H1 (cell line): ENCODE measurements at regions not wholly inside any gene's neighbourhood (a gene's known extent, or its start where the extent isn't known, plus 50 kb on each side); places are given as distances from the start of the nearest gene placed in this dataset.

Source experiments
- CTCF ChIA-PET: fragments of 300-600 bp; sonication (Branson Sonifier 250); formaldehyde crosslinking; loops from one replicate; lab custom pipeline; 2021; ENCODE audit not compliant: partially characterized antibody; lab: Charles Lee
- POLR2A ChIA-PET: fragments of 300-600 bp; sonication (Branson Sonifier 250); formaldehyde crosslinking; loops from one replicate; lab custom pipeline; 2021; ENCODE audit warnings: inconsistent platforms; ENCODE audit not compliant: partially characterized antibody; lab: Charles Lee
- DNase-seq, 2 experiments: peaks; one replicate each; pipeline versions ENCODE4 v3.0.0 to v3.0.0-alpha.2; 2010 to 2022; ENCODE audit warnings: low spot score in 2 of 2, low read depth in 1 of 2, mixed read lengths in 1 of 2
- FAIRE-seq: peaks from 2 replicates; lab custom pipeline; 2011; peaks lifted over from hg19 to GRCh38; lab: Jason Lieb, UNC
- H2AFZ ChIP-seq: 2 replicates; pipeline ENCODE4 v1.8.1; 2012; ENCODE audit warnings: low read length, inconsistent platforms
- H2AK5ac ChIP-seq: 2 replicates; pipeline ENCODE4 v1.6.1; 2013; ENCODE audit warnings: low read depth, low read length
- H2BK120ac ChIP-seq: replicated peaks from 2 replicates; pipeline ENCODE3; 2013; ENCODE audit warnings: low read depth, low read length, inconsistent platforms
- H2BK12ac ChIP-seq: 2 replicates; pipeline ENCODE4 v1.6.1; 2013; ENCODE audit warnings: low read depth, low read length
- H2BK15ac ChIP-seq: 2 replicates; pipeline ENCODE4 v1.6.1; 2013; ENCODE audit warnings: low read length
- H2BK20ac ChIP-seq: 2 replicates; pipeline ENCODE4 v1.6.1; 2013; ENCODE audit warnings: low read length
- H2BK5ac ChIP-seq: 2 replicates; pipeline ENCODE4 v1.6.1; 2013; ENCODE audit warnings: low read depth, low read length
- H3K14ac ChIP-seq: 2 replicates; pipeline ENCODE4 v1.6.1; 2013; ENCODE audit warnings: inconsistent platforms; ENCODE audit not compliant: insufficient read length
- H3K18ac ChIP-seq: 2 replicates; pipeline ENCODE4 v1.6.1; 2013; ENCODE audit warnings: low read length; ENCODE audit errors: extremely low read depth
- H3K23ac ChIP-seq: 2 replicates; pipeline ENCODE4 v1.6.1; 2013; ENCODE audit warnings: inconsistent platforms; ENCODE audit not compliant: insufficient read length
- H3K23me2 ChIP-seq: 2 replicates; pipeline ENCODE4 v1.6.1; 2013; ENCODE audit warnings: low read depth, low read length
- H3K27ac ChIP-seq: 2 replicates; pipeline ENCODE4 v1.6.1; 2011; ENCODE audit warnings: low read depth, low read length, inconsistent platforms
- H3K27me3 ChIP-seq, 4 experiments: replicated peaks in 1 of 4; 1 replicate in 1 of 4; 2 replicates in 3 of 4; pipeline versions ENCODE4 v1.6.1 to v1.8.1; 2011 to 2013; ENCODE audit warnings: low read length in 3 of 4, mild to moderate bottlenecking in 3 of 4, inconsistent platforms in 2 of 4, mixed read lengths in 2 of 4, moderate library complexity in 1 of 4; ENCODE audit not compliant: control insufficient read depth in 3 of 4, insufficient read depth in 3 of 4; ENCODE audit errors: extremely low read depth in 1 of 4
- H3K36me3 ChIP-seq, 4 experiments: 2 replicates each; pipeline versions ENCODE4 v1.6.1 to v1.8.1; 2011 to 2013; ENCODE audit warnings: mild to moderate bottlenecking in 4 of 4, low read length in 3 of 4, moderate library complexity in 2 of 4, control low read depth in 1 of 4, inconsistent platforms in 1 of 4; ENCODE audit not compliant: insufficient read depth in 4 of 4, control insufficient read depth in 2 of 4
- H3K4ac ChIP-seq: replicated peaks from 2 replicates; pipeline ENCODE3; 2013; ENCODE audit warnings: low read length, low read depth, mixed read lengths, inconsistent platforms; ENCODE audit not compliant: insufficient read length
- H3K4me1 ChIP-seq, 4 experiments: replicated peaks in 1 of 4; 1 replicate in 1 of 4; 2 replicates in 3 of 4; pipeline versions ENCODE4 v1.6.1 to v1.8.1; 2011 to 2013; ENCODE audit warnings: low read length in 3 of 4, inconsistent platforms in 2 of 4, mixed read lengths in 1 of 4; ENCODE audit not compliant: insufficient read depth in 4 of 4, control insufficient read depth in 3 of 4
- H3K4me2 ChIP-seq, 2 experiments: 2 replicates each; pipeline versions ENCODE4 v1.6.1 to v1.8.1; 2011 to 2013; ENCODE audit warnings: low read depth in 2 of 2, low read length in 2 of 2, control low read depth in 1 of 2, inconsistent platforms in 1 of 2, mild to moderate bottlenecking in 1 of 2; ENCODE audit not compliant: insufficient read depth in 1 of 2
- H3K4me3 ChIP-seq, 4 experiments: fragments of 200-600, 300-600 bp in 1 of 4; sonication (generic), shearing (Covaris generic), sonication (Bioruptor Twin) in 1 of 4; 2 replicates each; pipeline versions ENCODE4 v1.5.1 to v1.8.1; 2011 to 2016; ENCODE audit warnings: low read length in 4 of 4, low read depth in 3 of 4, control low read depth in 2 of 4, inconsistent platforms in 2 of 4, mild to moderate bottlenecking in 2 of 4, mixed read lengths in 1 of 4, moderate library complexity in 1 of 4; ENCODE audit not compliant: insufficient read depth in 2 of 4; ENCODE audit errors: extremely low read depth in 1 of 4
- H3K56ac ChIP-seq: replicated peaks from 2 replicates; pipeline ENCODE3; 2013; ENCODE audit warnings: low read depth, mild to moderate bottlenecking, mixed read lengths, low read length, inconsistent platforms; ENCODE audit not compliant: insufficient read length
- H3K79me1 ChIP-seq: 2 replicates; pipeline ENCODE4 v1.6.1; 2013; ENCODE audit warnings: low read depth, low read length, control low read depth
- H3K79me2 ChIP-seq, 2 experiments: 2 replicates each; pipeline versions ENCODE4 v1.6.1 to v1.8.1; 2012 to 2013; ENCODE audit warnings: low read length in 2 of 2, mild to moderate bottlenecking in 2 of 2, inconsistent platforms in 1 of 2; ENCODE audit not compliant: insufficient read depth in 2 of 2, control insufficient read depth in 1 of 2
- H3K9ac ChIP-seq, 4 experiments: replicated peaks in 1 of 4; 1 replicate in 1 of 4; 2 replicates in 3 of 4; pipeline versions ENCODE4 v1.6.1 to v1.8.1; 2011 to 2013; ENCODE audit warnings: low read depth in 3 of 4, low read length in 3 of 4, control low read depth in 2 of 4, mild to moderate bottlenecking in 2 of 4, moderate library complexity in 2 of 4, inconsistent platforms in 1 of 4; ENCODE audit errors: extremely low read depth in 1 of 4
- H3K9me3 ChIP-seq, 2 experiments: 2 replicates each; pipeline versions ENCODE4 v1.6.1 to v1.8.1; 2012 to 2013; ENCODE audit warnings: mild to moderate bottlenecking in 2 of 2, moderate library complexity in 2 of 2, control low read depth in 1 of 2, inconsistent platforms in 1 of 2, low read depth in 1 of 2, low read length in 1 of 2, mixed read lengths in 1 of 2; ENCODE audit not compliant: insufficient read depth in 2 of 2
- H4K20me1 ChIP-seq, 2 experiments: replicated peaks in 1 of 2; 2 replicates each; pipeline versions ENCODE3 to v1.8.1; 2011 to 2013; ENCODE audit warnings: inconsistent platforms in 2 of 2, low read length in 2 of 2, mild to moderate bottlenecking in 1 of 2; ENCODE audit not compliant: insufficient read depth in 2 of 2, control insufficient read depth in 1 of 2
- H4K5ac ChIP-seq: 2 replicates; pipeline ENCODE4 v1.6.1; 2013; ENCODE audit warnings: low read length, low read depth, mixed read lengths, inconsistent platforms; ENCODE audit not compliant: insufficient read length
- H4K8ac ChIP-seq: 2 replicates; pipeline ENCODE4 v1.8.0; 2013; ENCODE audit warnings: mild to moderate bottlenecking, moderate library complexity, low read length, inconsistent platforms; ENCODE audit not compliant: insufficient read depth; ENCODE audit errors: extremely low read depth
- H4K91ac ChIP-seq: replicated peaks from 2 replicates; pipeline ENCODE3; 2013; ENCODE audit warnings: low read length, mixed read lengths, inconsistent platforms; ENCODE audit not compliant: insufficient read length
- BACH1 ChIP-seq: IDR thresholded peaks from 2 replicates; pipeline ENCODE4 v1.6.1; 2012; ENCODE audit warnings: low read length, improper control_type of control experiment
- E2F6 ChIP-seq: IDR thresholded peaks from 2 replicates; pipeline ENCODE4 v1.6.1; 2012; ENCODE audit warnings: inconsistent platforms
- JUND ChIP-seq: IDR thresholded peaks from 2 replicates; pipeline ENCODE4 v1.6.1; 2011; ENCODE audit warnings: mild to moderate bottlenecking, improper control_type of control experiment, low read length
- MAFK ChIP-seq: IDR thresholded peaks from 2 replicates; pipeline ENCODE4 v1.6.1; 2012; ENCODE audit warnings: low read depth, mild to moderate bottlenecking, improper control_type of control experiment, low read length
- PHF8 ChIP-seq: fragments of 200-600 bp; sonication (generic); conservative IDR thresholded peaks from 2 replicates; pipeline ENCODE4 v1.7.1; 2012; ENCODE audit warnings: low read depth, mild to moderate bottlenecking, inconsistent platforms, low read length, moderate library complexity
- RBBP5 ChIP-seq: IDR thresholded peaks from 2 replicates; pipeline ENCODE4 v1.7.1; 2012; ENCODE audit warnings: low read depth, mild to moderate bottlenecking, inconsistent platforms, low read length, moderate library complexity, borderline replicate concordance
- RFX5 ChIP-seq: IDR thresholded peaks from 2 replicates; pipeline ENCODE4 v1.6.1; 2011; ENCODE audit warnings: low read depth, low read length, improper control_type of control experiment, borderline replicate concordance
- RXRA ChIP-seq: IDR thresholded peaks from 2 replicates; pipeline ENCODE4 v1.6.1; 2011; ENCODE audit warnings: low read depth, mild to moderate bottlenecking, low read length, moderate library complexity; ENCODE audit not compliant: insufficient read depth
- WGBS, 2 experiments: shearing (Covaris generic) in 1 of 2; methylation state at CpG; one replicate each; pipeline versions ENCODE4 v1.1.6 to v1.1.7; 2013 to 2015; ENCODE audit warnings: low lambda C conversion rate in 2 of 2, mixed read lengths in 2 of 2, inconsistent platforms in 1 of 2, low coverage in 1 of 2, missing lambda C conversion rate in 1 of 2; ENCODE audit not compliant: insufficient replicate concordance in 2 of 2, insufficient coverage in 1 of 2, insufficient read length in 1 of 2; ENCODE audit errors: extremely low coverage in 1 of 2, missing lambda C conversion rate in 1 of 2; 5-methylcytosine and 5-hydroxymethylcytosine counted together

- no peak for TF ChIP-seq JUND
- no peak for TF ChIP-seq E2F6
- no peak for TF ChIP-seq PHF8
- TF ChIP-seq RXRA: no peak
- TF ChIP-seq BACH1: no peak
- no peak for TF ChIP-seq RBBP5
- no peak for TF ChIP-seq MAFK
- TF ChIP-seq RFX5: no peak
- H3K4me3 ChIP-seq: no peak overlapping the region
- H4K20me1 ChIP-seq: no peaks in the 10 kb centered on the region
- CTCF ChIA-PET: no interaction called here
- no peak overlapping the region for H3K14ac ChIP-seq
- FAIRE-seq (no peak), DNase-seq (no peak)
- no peak overlapping the region for H2BK120ac ChIP-seq
- H4K91ac ChIP-seq: no peak overlapping the region
- H3K36me3 ChIP-seq: no peaks in the 10 kb centered on the region
- H3K4me2 ChIP-seq: no peak overlapping the region
- no peak overlapping the region for H3K4ac ChIP-seq
- no peak overlapping the region for H4K5ac ChIP-seq
- no peak overlapping the region for H2AK5ac ChIP-seq
- H2BK5ac ChIP-seq: no peak overlapping the region
- no peak overlapping the region for H2BK20ac ChIP-seq
- no peak overlapping the region for H3K27ac ChIP-seq
- no peaks in the 10 kb centered on the region for H3K4me1 ChIP-seq
- no peaks in the 10 kb centered on the region for H3K23me2 ChIP-seq
- POLR2A ChIA-PET: interaction anchor here (0.9 kb wide), 1 partner anchor 886 kb away, joined by 3 read pairs; no protein-coding TSS in a partner anchor
- no peak overlapping the region for H3K23ac ChIP-seq
- H3K9ac ChIP-seq: no peak overlapping the region
- H4K8ac ChIP-seq: no peak overlapping the region
- H3K18ac ChIP-seq: no peak overlapping the region
- H3K79me1 ChIP-seq: no peaks in the 10 kb centered on the region
- no peak overlapping the region for H3K56ac ChIP-seq
- 91% methylated on average over 7 of the region's 7 CpGs; no CpG with 5 or more reads in 1 of the 2 experiments for WGBS, 2 experiments
- H2BK15ac ChIP-seq: no peak overlapping the region
- H3K9me3 ChIP-seq: peaks cover 0 to 5% of the 10 kb centered on the region in 2 experiments; a peak in 1 of 4 replicates
- H3K79me2 ChIP-seq: no peaks in the 10 kb centered on the region
- peaks cover 0 to 1% (median 0%) of the 10 kb centered on the region in 4 experiments; a peak in 1 of 7 replicates for H3K27me3 ChIP-seq
- no peak overlapping the region for H2BK12ac ChIP-seq
- no peak overlapping the region for H2AFZ ChIP-seq
These were observed 465.5 kb downstream of the PDZRN4 start for GRCh38 chr12:41653386-41654326.
